SU-DHL-6 (cell line): ENCODE measurements at regions not wholly inside any gene's neighbourhood (a gene's known extent, or its start where the extent isn't known, plus 50 kb on each side); places are given as distances from the start of the nearest gene placed in this dataset.

Source experiments
- H2AFZ ChIP-seq: fragments of 200-600 bp; sonication (generic); 2 replicates; pipeline ENCODE4 v1.6.1; 2014; ENCODE audit warnings: low read depth, mild to moderate bottlenecking, moderate library complexity, mixed read lengths, antibody characterized with exemption, low read length; ENCODE audit not compliant: severe bottlenecking
- H3F3A ChIP-seq: fragments of 200-600 bp; shearing (Covaris generic); 2 replicates; pipeline ENCODE4 v1.6.0; 2016; ENCODE audit warnings: antibody characterized with exemption, mild to moderate bottlenecking; ENCODE audit not compliant: insufficient read depth
- H3K27ac ChIP-seq: fragments of 200-600 bp; sonication (generic); 2 replicates; pipeline ENCODE4 v1.5.1; 2016; ENCODE audit warnings: low read depth, mild to moderate bottlenecking, low read length, moderate library complexity, mixed read lengths
- H3K27me3 ChIP-seq: fragments of 200-600 bp; sonication (generic), shearing (Covaris generic); 2 replicates; pipeline ENCODE4 v1.6.0; 2014; ENCODE audit warnings: mild to moderate bottlenecking, low read length
- H3K36me3 ChIP-seq: fragments of 200-600 bp; sonication (generic); 2 replicates; pipeline ENCODE4 v1.6.1; 2014; ENCODE audit warnings: mild to moderate bottlenecking, low read length, mixed read lengths
- H3K4me2 ChIP-seq: fragments of 300-600, 200-600 bp; shearing (Covaris generic), sonication (generic); 2 replicates; pipeline ENCODE4 v1.6.0; 2014; ENCODE audit warnings: low read length, low read depth, mild to moderate bottlenecking; ENCODE audit not compliant: poor library complexity, severe bottlenecking
- H3K4me3 ChIP-seq: fragments of 200-600 bp; sonication (generic); 2 replicates; pipeline ENCODE4 v1.5.1; 2014; ENCODE audit warnings: antibody characterized with exemption, low read length, mild to moderate bottlenecking, mixed read lengths; ENCODE audit not compliant: insufficient read depth, poor library complexity, severe bottlenecking
- H3K79me2 ChIP-seq: fragments of 200-600 bp; sonication (generic); 2 replicates; pipeline ENCODE4 v1.6.1; 2014; ENCODE audit warnings: mild to moderate bottlenecking, low read length, moderate library complexity; ENCODE audit not compliant: insufficient read depth
- H3K9ac ChIP-seq: fragments of 200-600 bp; sonication (generic); 2 replicates; pipeline ENCODE4 v1.7.0; 2014; ENCODE audit warnings: mild to moderate bottlenecking, low read length
- H3K9me2 ChIP-seq: fragments of 200-600 bp; sonication (generic); replicated peaks from 2 replicates; pipeline ENCODE4 v1.6.1; 2014; ENCODE audit warnings: low read length; ENCODE audit not compliant: insufficient read depth
- H3K9me3 ChIP-seq: fragments of 200-600 bp; sonication (generic); 2 replicates; pipeline ENCODE4 v1.6.1; 2014; ENCODE audit warnings: low read length, mixed read lengths; ENCODE audit not compliant: insufficient read depth
- H4K20me1 ChIP-seq: fragments of 200-600 bp; sonication (generic); 2 replicates; pipeline ENCODE4 v1.6.1; 2014; ENCODE audit warnings: low read depth, mild to moderate bottlenecking, antibody characterized with exemption, low read length, moderate library complexity, mixed read lengths
- EZH2phosphoT487 ChIP-seq: fragments of 200-600 bp; sonication (generic), shearing (Covaris generic); conservative IDR thresholded peaks from 2 replicates; pipeline ENCODE4 v1.6.1; 2018; ENCODE audit warnings: mild to moderate bottlenecking, antibody characterized with exemption, low read length, moderate library complexity, mixed read lengths
- TF ChIP-seq, protein P1 (sequence below): fragments of 200-600 bp; sonication (generic); IDR thresholded peaks from one replicate; pipeline ENCODE4 v1.5.1; 2017; ENCODE audit warnings: antibody characterized with exemption, mild to moderate bottlenecking, low read length, moderate library complexity; ENCODE audit not compliant: insufficient read depth, poor library complexity, severe bottlenecking

DNA sequence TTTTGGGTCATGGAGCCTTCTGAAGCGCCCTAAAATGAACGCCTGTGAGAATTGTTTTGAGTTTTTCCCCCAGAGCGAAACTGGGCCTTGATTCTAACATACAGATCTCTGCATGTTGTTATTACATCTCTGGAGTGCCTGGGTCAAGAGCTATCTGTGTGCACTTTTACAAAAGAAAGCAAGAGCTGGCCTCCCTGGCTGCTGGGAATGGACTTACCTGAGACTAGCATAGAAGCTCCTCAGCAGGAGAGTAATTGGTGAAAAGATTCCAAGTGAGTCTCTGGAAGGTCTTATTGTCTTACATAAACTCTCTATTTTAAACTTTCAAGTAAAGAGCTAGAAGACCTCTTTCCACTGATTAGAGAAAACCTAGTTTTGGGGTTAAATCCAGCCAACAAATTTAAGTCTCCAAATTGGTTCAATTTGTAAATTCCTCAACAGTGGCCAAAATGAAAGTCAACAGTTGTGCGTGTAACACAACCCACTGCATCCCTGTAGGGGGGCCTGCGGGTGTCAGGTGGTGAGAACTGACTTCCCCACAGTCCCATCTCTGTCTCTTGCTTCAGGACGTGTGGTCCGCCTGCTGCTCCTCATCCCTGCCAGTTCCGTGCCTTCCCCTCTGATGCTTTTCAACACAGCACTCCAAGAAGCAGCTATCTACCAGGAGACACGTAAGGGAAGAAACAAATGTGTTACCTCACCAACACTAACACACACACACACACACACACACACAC is 206.1 kb downstream of the SH3BP4 start:
- H3K9ac ChIP-seq, result no peak overlapping the region
- no peaks in the 10 kb centered on the region for H3K79me2 ChIP-seq
- TF ChIP-seq, protein P1, sequence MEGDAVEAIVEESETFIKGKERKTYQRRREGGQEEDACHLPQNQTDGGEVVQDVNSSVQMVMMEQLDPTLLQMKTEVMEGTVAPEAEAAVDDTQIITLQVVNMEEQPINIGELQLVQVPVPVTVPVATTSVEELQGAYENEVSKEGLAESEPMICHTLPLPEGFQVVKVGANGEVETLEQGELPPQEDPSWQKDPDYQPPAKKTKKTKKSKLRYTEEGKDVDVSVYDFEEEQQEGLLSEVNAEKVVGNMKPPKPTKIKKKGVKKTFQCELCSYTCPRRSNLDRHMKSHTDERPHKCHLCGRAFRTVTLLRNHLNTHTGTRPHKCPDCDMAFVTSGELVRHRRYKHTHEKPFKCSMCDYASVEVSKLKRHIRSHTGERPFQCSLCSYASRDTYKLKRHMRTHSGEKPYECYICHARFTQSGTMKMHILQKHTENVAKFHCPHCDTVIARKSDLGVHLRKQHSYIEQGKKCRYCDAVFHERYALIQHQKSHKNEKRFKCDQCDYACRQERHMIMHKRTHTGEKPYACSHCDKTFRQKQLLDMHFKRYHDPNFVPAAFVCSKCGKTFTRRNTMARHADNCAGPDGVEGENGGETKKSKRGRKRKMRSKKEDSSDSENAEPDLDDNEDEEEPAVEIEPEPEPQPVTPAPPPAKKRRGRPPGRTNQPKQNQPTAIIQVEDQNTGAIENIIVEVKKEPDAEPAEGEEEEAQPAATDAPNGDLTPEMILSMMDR, result no peak
- TF ChIP-seq EZH2phosphoT487, result no peak
- no peak overlapping the region for H3K4me3 ChIP-seq
- H3F3A ChIP-seq, result no peaks in the 10 kb centered on the region
- no peak overlapping the region for H3K4me2 ChIP-seq
- no peaks in the 10 kb centered on the region for H3K9me3 ChIP-seq
- no peaks in the 10 kb centered on the region for H3K27me3 ChIP-seq
- no peaks in the 10 kb centered on the region for H4K20me1 ChIP-seq
- no peaks in the 10 kb centered on the region for H3K9me2 ChIP-seq
- no peak overlapping the region for H3K27ac ChIP-seq
- no peak overlapping the region for H2AFZ ChIP-seq
- H3K36me3 ChIP-seq, result no peaks in the 10 kb centered on the region

DNA sequence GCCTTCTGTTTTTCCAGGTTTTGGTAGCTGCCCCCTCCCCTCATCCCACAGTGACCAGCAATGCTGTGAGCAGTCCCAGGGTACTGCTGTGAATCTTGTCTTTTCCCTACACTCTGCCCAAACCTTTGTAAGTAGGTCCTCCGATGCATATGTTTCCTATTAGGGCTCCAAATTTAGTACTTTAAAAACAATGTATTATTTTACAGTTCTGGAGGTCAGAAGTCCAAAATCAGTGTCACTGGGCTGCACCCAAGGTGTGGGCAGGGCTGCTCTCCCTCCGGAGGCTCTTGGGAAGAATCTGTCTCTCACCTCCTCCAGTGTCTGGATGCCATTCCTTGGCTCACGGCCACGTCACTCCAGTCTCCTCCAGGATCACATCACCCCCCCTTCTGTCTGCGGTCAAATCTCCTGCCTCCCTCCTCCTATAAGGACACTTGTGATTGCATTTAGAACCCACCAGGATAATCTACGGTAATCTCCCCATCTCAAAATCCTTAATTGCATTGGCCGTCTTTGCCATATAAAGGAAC is 208.5 kb downstream of the SH3BP4 start:
- no peaks in the 10 kb centered on the region for H4K20me1 ChIP-seq
- H3F3A ChIP-seq, result no peaks in the 10 kb centered on the region
- H3K9ac ChIP-seq, result no peak overlapping the region
- H3K4me3 ChIP-seq, result no peak overlapping the region
- no peaks in the 10 kb centered on the region for H3K27me3 ChIP-seq
- no peaks in the 10 kb centered on the region for H3K36me3 ChIP-seq
- no peaks in the 10 kb centered on the region for H3K79me2 ChIP-seq
- no peak overlapping the region for H3K27ac ChIP-seq
- H3K9me2 ChIP-seq, result no peaks in the 10 kb centered on the region
- H3K9me3 ChIP-seq, result no peaks in the 10 kb centered on the region
- H2AFZ ChIP-seq, result no peak overlapping the region
- no peak overlapping the region for H3K4me2 ChIP-seq
- TF ChIP-seq, protein P1, result no peak
- no peak for TF ChIP-seq EZH2phosphoT487

DNA sequence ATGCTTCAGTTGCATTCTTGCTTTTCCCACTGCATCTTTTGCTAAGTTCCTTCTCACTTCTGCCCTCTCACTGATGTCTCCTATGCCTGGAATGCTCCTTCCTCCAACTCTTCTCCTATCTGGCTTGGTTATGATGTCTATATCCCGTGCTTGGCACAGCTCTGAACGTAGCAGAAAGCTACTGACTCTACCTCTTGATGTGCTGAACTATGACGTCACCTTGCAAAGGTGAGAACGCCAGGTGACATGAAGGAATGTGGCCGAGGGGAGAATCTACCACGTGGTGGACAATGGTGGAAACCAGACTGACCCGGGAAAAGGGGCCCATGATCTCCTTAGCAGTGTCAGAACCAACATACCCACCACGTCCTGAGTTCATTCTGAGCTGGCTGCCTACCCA is 209.7 kb downstream of the SH3BP4 start:
- H3K4me2 ChIP-seq, result no peak overlapping the region
- no peak for TF ChIP-seq EZH2phosphoT487
- TF ChIP-seq, protein P1, result no peak
- H2AFZ ChIP-seq, result no peak overlapping the region
- H3K4me3 ChIP-seq, result no peak overlapping the region
- H3K9me3 ChIP-seq, result no peaks in the 10 kb centered on the region
- no peak overlapping the region for H3K9ac ChIP-seq
- H3K79me2 ChIP-seq, result no peaks in the 10 kb centered on the region
- H3K27ac ChIP-seq, result no peak overlapping the region
- H3K27me3 ChIP-seq, result no peaks in the 10 kb centered on the region
- no peaks in the 10 kb centered on the region for H3K36me3 ChIP-seq
- H4K20me1 ChIP-seq, result no peaks in the 10 kb centered on the region
- no peaks in the 10 kb centered on the region for H3K9me2 ChIP-seq
- no peaks in the 10 kb centered on the region for H3F3A ChIP-seq
